OCI-LY7 (cell line): ENCODE measurements at regions not wholly inside any gene's neighbourhood (a gene's known extent, or its start where the extent isn't known, plus 50 kb on each side); places are given as distances from the start of the nearest gene placed in this dataset.

Experiments
- EZH2phosphoT487 ChIP-seq: fragments of 200-600 bp; sonication (generic); IDR thresholded peaks from 2 replicates; pipeline ENCODE4 v1.6.1; 2018; ENCODE audit warnings: low read depth, borderline replicate concordance, mild to moderate bottlenecking, mixed run types, antibody characterized with exemption, low read length, moderate library complexity, mixed read lengths
- TF ChIP-seq, protein P1 (sequence below): fragments of 200-600 bp; sonication (generic); conservative IDR thresholded peaks from 2 replicates; pipeline ENCODE4 v1.5.1; 2014; ENCODE audit warnings: mild to moderate bottlenecking, antibody characterized with exemption, low read length, moderate library complexity, mixed read lengths

DNA sequence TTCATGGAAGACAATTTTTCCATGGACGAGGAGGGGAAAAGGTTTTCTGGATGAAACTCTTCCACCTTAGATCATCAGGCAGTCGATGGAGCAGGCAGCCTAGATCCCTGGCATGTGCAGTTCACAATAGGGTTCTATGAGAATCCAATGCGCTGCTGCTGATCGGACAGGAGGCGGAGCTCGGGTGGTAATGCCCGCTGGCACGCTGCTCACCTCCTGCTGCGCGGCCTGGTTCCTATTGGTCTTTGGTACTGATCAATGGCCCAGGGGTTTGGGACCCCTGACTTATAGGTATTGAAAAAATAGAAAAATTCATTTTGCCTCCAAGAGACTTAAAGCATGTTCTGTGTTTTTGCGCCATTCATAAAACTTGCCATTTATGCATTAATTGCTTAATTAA lies 793.9 kb upstream of the NR2F2 start:
- TF ChIP-seq, protein P1, sequence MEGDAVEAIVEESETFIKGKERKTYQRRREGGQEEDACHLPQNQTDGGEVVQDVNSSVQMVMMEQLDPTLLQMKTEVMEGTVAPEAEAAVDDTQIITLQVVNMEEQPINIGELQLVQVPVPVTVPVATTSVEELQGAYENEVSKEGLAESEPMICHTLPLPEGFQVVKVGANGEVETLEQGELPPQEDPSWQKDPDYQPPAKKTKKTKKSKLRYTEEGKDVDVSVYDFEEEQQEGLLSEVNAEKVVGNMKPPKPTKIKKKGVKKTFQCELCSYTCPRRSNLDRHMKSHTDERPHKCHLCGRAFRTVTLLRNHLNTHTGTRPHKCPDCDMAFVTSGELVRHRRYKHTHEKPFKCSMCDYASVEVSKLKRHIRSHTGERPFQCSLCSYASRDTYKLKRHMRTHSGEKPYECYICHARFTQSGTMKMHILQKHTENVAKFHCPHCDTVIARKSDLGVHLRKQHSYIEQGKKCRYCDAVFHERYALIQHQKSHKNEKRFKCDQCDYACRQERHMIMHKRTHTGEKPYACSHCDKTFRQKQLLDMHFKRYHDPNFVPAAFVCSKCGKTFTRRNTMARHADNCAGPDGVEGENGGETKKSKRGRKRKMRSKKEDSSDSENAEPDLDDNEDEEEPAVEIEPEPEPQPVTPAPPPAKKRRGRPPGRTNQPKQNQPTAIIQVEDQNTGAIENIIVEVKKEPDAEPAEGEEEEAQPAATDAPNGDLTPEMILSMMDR = no peak
- TF ChIP-seq EZH2phosphoT487 = no peak
